Mucosa of descending colon (tissue), 3 donors: ENCODE measurements at regions not wholly inside any gene's neighbourhood (a gene's known extent, or its start where the extent isn't known, plus 50 kb on each side); places are given as distances from the start of the nearest gene placed in this dataset.

Source experiments
- ATAC-seq: fragments of 200-7000 bp; cut with Tn5 transposase; one replicate; pipeline ENCODE4 v1.9.1; 2020; ENCODE audit warnings: mild to moderate bottlenecking, moderate library complexity
- DNase-seq, 3 donors: peaks; one replicate each; pipeline ENCODE4 v3.0.0-alpha.2; 2020
- H3K36me3 ChIP-seq: fragments of 200-600 bp; one replicate; pipeline ENCODE4 v1.8.0; 2021; ENCODE audit warnings: low read depth, mild to moderate bottlenecking
- H3K4me1 ChIP-seq: fragments of 200-600 bp; one replicate; pipeline ENCODE4 v1.8.0; 2021; ENCODE audit warnings: low read depth, mild to moderate bottlenecking
- H3K4me3 ChIP-seq: fragments of 200-600 bp; one replicate; pipeline ENCODE4 v1.8.0; 2021; ENCODE audit warnings: mild to moderate bottlenecking
- H3K9me3 ChIP-seq: fragments of 200-600 bp; one replicate; pipeline ENCODE4 v1.8.0; 2021; ENCODE audit warnings: mild to moderate bottlenecking
- CTCF ChIP-seq: fragments of 200-600 bp; IDR thresholded peaks from one replicate; pipeline ENCODE4 v1.8.0; 2022; ENCODE audit warnings: antibody characterized with exemption, mild to moderate bottlenecking
- intact Hi-C, 2 donors: fragments of 100-400 bp; cut with DNase I in 1 of 2; cut with micrococcal nuclease in 1 of 2; formaldehyde crosslinking; loops; one replicate each; pipeline versions ENCODE4 v1.11.0 to v1.11.1; 2022; cut with DNase I, micrococcal nuclease
- donor health status: DM: no; HTN: no; CAD: no; lungs with moderate emphysema.
- donor health status: DM: no; HTN: no; CAD: no.
- donor health status: DM: no; HTN: yes; CAD: no.

GRCh38 chr6:53715434-53715833 lies 49.9 kb upstream of the KLHL31 start:
- ATAC-seq (no peak), DNase-seq (no peak)
- H3K4me1 ChIP-seq: no peaks in the 10 kb centered on the region
- no peak overlapping the region for H3K4me3 ChIP-seq
- no peaks in the 10 kb centered on the region for H3K9me3 ChIP-seq
- intact Hi-C loops: no loop called here
- H3K36me3 ChIP-seq: no peaks in the 10 kb centered on the region
- TF ChIP-seq CTCF: no peak
